NCI-H2107 (cell line): ENCODE measurements at regions not wholly inside any gene's neighbourhood (a gene's known extent, or its start where the extent isn't known, plus 50 kb on each side); places are given as distances from the start of the nearest gene placed in this dataset.

Source experiments
- DNase-seq: peaks from one replicate; lab custom pipeline; 2025; lab: John Stamatoyannopoulos, UW

DNA sequence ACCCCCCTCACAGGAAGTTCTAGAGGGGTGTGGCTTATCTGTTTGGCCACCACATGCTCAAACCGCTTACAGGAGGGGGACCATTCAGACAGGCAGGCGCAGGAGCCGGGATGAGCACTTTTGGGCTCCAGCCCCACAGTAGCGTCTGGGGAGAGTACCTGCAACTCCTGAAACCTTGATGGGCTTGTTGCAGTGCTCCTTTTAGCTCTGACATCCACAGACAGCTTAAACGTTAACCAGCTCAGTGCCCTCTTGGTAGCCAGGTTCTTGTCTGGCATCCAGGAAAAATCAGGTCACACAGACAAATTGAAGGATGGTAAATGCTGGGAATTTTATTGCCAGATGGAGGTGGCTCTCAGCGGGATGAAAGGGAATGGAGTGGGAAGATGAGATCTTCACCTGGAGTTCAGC lies 326.3 kb downstream of the ETS1 start:
- no peak for DNase-seq

DNA sequence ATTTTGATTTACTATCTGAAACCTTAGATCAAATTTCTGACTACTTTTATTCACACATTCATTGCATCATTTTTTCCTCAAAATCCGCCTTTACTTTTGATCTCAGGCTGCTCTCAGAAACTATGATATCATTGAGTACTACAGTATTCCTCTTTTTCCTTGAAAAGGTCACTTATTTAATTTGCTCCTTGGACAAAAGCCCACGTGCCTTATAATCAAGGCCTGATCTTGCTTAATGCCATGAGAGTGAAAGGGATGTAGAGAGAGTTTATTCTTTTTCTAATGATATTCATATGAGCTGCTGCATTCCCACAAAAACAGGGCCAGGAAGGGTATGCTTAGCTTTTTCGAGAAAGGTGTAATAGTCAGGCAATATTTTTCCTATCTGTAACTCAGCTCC lies 327.0 kb downstream of the ETS1 start:
- no peak for DNase-seq

DNA sequence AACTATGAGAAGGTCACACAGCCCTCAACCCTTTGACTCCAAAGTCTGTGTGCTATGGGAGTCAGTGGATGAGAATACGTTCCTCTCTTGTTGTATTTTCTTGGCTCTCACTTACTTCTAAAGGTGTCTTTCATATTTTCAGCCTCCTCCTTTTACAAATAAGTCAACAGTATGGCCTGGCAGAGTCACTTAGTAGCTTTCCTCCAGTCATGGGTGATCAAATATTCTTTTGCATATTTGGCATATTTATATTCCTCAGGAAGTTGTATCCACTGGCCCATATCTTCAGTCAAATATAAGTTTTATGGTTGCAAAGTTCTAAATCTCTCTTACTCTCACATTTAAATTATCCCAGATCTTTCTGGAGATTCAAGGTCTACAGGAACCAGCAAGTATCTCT lies 327.5 kb downstream of the ETS1 start:
- no peak for DNase-seq

DNA sequence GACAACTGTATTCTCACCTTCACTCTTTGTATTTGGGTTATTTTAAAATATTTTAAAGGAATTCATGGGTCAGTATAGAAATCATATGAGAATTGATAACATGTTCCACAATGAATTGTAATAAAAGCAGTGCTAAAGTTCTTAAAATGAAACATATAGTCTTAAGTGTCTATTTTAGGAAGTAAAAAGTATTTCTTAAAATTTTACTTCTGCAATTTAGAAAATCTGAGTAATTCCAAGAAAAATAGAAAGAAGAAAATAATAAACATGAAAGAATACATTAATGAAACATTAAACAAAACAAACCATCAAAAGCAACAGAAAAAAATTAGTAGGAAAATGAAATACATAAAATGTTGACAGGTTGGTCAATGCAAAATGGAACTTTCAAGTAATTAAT lies 332.4 kb downstream of the ETS1 start:
- no peak for DNase-seq

DNA sequence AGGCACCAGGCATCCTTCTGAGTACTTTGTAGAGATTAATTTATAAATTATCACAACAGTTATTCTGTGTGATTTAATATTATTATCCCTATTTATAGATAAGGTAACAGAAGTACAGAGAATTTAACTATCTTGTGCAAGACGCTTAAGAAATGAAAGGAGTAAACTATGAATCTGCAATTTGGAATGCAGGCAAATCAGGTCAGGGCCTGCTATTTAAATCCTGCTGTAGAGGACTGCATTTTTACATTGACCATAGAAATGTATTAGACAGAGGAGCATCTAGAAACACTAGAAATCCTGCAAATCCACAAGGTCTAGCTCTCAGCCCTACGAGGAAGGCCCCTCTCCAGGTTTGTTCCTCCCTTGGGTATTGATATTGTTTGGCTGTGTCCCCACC lies 336.2 kb downstream of the ETS1 start:
- no peak for DNase-seq

DNA sequence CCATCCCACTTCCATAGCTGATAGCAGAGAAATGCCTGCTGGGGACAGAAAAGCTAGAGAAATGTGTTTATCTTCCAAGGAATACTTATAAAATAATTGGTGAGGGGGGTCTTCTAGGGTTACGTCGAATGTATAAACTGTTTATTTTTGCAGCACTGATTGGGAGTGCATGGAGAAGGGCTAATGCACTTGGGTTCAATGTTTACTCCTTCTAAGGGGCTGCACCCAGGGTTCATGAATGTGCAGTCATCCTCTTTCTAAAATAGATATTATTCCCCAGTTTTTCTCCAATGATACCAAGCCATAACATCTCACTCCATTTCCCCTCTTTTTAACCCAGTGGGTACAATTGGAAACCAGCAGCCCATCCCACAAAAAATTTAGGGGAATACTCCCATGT lies 336.9 kb downstream of the ETS1 start:
- no peak for DNase-seq

DNA sequence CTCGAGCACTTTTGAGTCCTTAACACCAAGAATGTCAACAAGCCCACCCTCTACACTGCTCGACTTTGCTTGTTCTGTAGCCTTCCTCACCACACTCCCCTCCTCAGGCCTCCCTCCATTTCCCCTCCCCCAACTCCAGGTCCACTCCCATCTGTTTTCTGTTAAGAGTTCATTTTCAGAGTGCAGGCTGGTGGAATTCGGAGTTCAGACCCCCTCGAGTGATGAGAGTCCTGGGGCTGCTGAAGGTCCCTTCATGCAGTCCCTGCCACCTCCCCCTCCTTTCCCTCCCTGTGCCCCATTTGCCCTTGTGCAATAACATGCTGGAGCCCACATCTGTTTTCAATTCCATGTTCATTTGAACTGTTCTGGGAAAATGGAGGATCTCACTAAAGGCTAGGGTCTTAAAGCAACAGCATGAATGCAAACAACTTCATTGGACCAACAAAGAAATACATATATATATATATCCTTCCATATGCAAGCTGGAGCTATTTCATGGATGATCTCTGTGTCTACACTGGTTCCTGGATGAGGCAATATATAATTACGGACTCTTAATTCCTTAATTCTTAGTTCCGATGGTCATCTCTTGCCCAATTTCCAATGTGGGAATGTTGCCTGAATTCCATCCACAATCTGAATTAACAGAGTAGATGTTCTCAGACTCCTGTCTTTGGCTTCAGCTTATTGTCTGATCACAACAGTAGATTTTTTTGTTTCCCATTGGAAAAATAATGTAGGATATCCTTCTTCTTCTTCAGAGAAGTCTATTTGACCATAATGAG lies 340.4 kb downstream of the ETS1 start:
- no peak for DNase-seq

DNA sequence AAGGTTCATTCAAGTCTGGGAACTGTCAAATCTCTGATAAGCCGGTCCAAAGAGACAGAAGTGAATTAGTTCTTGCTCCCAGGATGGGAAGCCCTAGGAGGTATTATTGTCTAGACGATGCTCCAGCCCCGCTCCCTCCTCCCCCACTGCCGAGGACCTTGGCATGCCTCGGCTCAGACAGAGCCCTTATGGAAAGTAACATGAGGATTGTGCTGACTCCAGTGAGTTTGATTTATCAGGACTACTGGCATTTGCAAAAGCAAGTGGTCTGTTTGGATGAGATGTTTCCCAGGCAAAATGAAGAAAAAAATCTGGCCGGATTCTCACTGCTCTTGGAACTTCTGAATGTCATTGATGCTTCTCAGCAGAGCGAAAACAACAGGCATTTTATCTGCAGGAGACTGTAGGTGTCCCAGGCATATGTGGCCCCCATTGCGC lies 341.0 kb downstream of the ETS1 start:
- no peak for DNase-seq

DNA sequence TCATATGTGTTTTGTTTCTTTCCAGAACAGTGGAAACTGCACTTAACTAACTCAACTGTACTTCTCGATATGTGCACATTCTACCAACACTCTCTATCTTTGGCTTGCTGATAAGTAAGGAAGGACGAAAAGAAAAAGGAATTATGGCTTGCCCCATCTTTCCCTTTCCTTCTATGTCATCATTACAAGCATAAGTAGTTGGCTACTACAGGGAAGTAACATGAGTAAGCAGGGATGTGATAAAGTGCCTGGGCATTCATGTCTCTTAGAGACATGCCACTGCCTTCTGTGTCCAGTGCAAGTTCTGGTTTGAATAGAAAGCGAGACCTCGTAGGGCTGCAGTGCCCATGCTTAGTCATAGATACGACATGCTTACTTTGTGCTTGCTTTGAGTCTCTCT lies 342.5 kb downstream of the ETS1 start:
- no peak for DNase-seq

DNA sequence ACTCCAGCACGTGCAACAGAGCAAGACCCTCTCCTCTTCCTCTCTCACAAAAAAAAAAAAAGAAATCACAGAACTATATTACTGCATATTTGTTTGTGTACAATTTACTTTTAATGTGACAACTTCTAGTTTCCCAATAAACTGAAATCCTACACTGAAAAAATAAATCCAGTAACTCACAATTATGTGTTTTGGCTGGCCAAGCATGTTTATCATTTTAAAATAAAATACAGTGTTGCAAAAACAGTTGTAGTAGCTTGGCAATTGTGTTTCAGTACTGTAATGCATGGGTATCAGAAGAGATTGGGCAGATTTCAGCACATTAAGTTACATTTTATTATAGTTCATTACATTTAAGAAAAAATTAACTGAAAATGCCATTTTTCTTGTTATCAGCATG lies 344.9 kb downstream of the ETS1 start:
- no peak for DNase-seq

DNA sequence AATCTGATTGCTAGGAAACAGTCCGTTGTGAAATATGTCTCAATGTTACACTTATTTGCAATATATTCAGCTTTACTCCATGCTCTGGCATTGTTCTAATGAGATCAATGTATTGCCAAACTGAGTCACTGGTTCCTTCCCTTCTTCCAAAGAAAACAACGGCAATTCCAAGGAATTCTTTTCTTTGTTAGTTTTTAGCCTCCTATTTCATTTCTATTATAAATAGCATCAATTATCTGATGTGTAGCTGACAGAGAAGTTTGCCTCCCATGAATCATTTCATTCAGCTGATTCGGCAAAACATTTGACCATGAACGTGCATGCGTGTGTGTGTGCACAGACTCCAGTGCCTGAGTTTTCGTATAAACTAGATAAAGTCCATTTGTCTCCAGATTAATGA lies 346.8 kb downstream of the ETS1 start:
- no peak for DNase-seq

DNA sequence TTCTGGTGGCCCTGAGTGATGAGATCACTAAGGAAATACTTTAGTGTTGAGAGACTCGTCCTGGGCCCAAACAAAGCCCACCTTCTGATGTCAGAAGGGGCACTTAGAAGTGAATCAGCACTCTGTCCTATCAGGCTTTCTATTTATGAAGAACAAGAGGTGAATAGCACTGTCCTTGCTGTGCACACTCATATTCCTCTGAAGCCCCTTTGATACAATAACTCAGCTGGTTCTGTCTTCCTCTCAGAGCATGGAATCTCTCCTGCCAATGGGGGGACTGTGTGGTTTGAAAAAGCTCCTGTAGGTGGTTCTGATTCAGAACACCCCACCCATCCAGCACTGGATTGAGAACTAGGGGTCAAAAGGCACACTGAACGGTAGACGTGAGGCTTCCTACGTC lies 348.1 kb downstream of the ETS1 start:
- DNase-seq = no peak

DNA sequence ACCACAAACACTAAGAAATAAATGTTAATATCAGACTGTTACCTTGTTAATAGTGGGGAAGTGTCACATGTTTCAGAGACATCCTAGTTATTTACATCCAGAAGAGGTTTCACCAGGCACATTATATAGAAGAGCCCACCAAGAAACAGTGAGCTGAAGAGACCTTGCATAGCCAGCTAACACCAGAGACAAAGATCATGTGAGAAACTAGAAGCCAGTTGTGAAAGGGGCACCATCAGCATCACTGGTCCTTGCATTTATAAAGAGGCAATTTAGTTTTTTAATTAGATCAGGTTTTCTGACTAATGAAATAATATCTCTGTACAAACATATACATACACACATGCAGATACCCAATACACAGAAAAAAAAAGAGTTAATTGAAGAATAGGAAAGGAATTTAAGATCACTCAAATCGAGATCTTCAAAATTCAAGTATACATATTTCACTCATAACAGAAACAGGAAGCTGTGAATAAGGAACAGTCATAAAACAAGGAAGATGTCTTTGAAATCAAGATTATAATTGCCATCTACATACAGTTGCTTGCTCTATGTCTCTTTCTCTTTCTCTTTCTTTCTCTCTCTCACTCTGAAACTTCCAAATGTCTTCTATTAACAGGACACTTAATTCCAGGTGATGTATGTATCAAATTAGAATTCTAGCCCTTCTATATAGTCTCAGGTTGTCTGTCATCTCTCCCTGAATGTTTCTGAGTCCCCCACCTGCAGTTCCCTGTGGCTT lies 348.7 kb downstream of the ETS1 start:
- DNase-seq = no peak

DNA sequence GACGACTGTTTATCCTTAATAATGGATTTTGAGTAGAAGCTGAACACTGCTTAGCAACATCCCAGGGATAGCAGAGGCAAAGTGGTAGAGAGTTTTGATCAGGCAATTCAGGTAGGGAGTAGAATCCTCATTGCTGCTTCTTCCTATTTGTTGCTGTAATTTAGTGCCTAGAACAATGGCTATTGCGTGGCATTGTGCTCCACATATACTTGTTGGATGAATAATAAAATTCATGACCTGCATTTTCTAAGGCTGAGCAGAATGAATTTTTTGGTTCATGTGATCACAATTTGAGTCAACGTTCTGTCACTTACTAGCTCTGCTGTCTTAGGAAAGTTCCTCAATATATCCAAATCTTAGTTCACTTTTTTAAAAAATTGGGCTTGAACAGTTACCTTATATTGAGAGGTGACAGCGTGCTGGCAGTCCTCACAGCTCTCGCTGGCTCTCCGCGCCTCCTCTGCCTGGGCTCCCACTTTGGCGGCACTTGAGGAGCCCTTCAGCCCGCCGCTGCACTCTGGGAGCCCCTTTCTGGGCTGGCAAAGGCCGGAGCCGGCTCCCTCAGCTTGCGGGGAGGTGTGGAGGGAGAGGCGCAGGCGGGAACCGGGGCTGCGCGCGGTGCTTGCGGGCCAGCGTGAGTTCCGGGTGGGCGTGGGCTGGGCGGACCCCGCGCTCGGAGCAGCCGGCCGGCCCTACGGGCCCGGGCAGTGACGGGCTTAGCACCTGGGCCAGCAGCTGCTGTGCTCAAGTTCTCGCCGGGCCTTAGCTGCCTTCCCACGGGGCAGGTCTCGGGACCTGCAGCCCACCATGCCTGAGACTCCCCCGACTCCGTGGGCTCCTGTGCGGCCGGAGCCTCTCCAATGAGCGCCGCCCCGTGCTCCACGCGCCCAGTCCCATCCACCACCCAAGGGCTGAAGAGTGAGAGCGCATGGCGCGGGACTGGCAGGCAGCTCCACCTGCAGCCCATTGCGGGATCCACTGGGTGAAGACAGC lies 350.6 kb downstream of the ETS1 start:
- no peak for DNase-seq

DNA sequence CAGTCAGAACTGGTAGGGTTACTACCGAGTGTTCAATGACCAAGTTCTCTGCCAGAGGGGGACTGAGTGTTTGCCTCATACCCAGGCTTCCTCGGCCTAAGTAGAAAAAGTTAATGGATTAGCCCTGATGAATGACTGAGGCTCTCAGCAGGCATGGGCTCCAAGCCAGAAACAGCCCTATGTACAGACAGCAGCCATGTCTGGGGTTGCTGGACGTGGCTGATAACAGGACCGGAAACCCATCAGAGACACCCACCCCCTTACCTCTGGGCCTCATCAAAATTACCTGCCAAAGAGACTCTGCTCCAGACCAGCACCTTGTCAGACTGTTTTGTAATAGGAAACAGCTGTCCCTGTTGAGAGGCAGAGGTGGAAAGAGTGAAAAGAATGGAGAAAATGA lies 351.4 kb downstream of the ETS1 start:
- no peak for DNase-seq

DNA sequence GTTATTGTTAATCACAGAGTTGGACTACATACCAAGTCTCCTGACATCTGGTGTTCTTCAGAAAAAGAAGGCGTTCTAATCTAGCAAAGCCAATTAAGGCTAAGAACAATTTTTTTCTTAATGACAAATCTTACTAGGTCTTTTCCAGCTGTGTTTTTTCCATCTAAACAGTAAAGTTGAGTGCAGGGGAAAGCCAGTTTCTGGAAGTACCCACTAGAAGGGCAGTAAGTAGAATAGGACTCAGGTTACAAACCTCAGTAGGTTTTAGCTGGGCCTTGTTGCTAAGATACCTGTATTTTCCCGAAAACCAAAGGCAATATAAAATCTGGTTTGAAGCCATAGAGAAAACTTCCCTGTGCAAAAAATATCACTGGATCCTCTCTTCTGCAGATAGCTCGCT lies 351.9 kb downstream of the ETS1 start:
- no peak for DNase-seq

DNA sequence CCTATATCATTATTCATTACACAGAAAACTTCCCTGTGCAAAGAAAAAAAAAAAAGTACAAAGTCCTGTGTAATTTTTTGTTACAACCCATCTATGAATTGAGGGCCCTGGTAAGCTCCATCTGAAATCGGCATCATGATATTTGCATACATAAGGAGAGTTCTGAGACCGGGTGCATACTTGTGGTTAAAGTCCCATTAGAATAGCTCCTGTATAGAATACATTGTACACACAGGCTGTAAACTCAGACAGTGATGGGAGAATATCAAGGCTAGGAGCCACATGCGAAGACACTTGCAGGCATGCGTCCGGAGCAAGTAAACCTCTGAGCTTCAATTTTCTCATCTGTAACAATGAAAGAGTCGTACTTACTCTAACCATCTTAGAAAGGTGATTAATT lies 353.2 kb downstream of the ETS1 start:
- no peak for DNase-seq

DNA sequence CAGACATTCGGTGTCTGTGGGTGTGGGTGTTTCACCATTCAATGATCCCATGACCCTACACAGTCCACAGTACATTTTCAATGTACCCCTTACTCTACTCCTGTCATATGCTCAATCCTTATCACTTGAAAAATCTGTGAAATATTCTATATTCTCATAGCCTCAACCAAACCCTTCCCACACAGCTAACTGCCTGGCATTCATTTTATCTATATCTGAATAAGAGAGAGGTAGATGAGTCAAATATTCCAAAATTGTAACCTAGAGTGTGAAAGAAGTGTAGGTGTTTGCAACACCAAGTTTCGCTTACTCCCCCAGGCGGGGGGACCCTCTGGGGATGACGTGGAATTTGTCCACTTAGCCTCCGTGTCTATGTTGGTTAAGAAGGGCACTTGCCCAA lies 354.8 kb downstream of the ETS1 start:
- no peak for DNase-seq

DNA sequence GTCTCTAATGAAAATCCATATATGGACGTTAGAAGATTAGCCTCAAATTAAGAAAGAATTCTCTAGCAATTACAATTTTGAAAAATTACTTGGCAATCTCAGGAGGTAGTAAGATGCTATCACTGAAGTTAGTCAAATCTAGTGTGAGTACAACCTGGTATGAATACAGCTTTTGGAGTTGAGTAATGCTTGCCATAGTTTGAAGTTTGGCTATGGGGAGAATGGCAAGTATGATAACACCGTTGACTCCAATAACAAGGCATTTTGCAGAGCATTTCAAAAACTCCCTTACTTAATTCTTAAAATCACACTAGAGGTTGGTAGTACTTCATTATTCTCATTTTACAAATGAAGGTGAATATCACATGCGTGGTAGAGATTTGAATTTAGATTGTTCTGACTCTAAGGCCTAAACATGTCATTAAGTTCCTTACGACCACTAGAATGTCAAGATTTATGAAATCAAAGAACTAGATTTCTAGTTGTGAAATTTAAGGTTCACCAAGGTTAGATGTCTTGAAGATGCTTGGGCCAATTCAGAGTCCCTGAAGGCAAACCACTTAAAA lies 355.4 kb downstream of the ETS1 start:
- DNase-seq = no peak

DNA sequence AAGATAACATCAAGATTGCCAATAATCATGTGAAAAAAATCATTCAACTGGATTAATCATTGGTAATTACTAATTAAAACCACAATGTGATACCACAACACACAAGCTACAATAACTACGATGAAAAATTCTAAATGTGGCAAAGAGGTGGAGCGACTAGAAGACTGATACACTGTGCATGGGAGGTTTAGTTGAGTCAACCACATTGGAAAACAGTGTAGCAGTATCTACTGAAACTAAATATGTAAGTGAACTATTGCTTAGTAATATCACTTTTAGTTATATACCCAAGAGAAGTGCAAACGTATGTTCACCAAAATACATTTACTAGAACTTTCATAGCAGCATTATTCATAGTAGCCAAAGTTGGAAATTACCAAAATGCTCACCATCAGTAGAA lies 359.9 kb downstream of the ETS1 start:
- no peak for DNase-seq

DNA sequence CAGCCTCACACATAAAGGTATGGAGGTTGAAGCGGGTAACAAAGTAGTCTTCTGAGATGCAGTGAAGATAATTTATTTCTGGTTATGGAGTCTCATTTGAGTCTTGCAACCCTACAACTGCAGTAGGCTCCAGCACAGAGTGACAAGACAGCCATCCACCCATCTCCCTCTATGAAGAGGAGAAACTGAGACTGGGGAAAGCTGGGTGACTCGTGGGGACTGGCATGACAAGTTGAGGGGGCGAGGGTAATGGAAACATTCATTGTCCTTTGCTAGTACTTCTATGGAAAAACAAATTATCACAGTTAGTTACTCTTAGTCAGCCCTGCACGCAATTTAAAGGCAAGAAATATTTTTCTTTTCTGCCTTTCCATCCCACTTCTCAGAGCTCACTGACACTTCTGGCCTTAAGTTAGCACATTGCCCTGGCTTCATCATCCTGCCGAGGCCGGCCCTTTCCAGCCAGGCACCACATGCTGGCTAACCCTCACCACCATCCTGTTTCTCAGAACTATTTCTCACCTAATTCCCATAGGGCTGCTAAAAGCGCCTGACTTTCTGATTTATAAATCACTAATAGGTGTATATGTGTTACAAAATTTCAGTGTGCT lies 361.1 kb downstream of the ETS1 start:
- DNase-seq = no peak
